Ishikawa (cell line): ENCODE measurements at regions not wholly inside any gene's neighbourhood (a gene's known extent, or its start where the extent isn't known, plus 50 kb on each side); places are given as distances from the start of the nearest gene placed in this dataset.

Experiments used
- CEBPB ChIP-seq: IDR thresholded peaks from 2 replicates; pipeline ENCODE4 v1.6.1; 2012
- CREB1 ChIP-seq: IDR thresholded peaks from 2 replicates; pipeline ENCODE4 v1.6.1; 2012; ENCODE audit warnings: low read depth
- EGR1 ChIP-seq: IDR thresholded peaks from 2 replicates; pipeline ENCODE4 v1.6.1; 2012
- EP300 ChIP-seq: IDR thresholded peaks from 2 replicates; pipeline ENCODE4 v1.6.1; 2012; ENCODE audit warnings: borderline replicate concordance
- FOXM1 ChIP-seq: IDR thresholded peaks from 2 replicates; pipeline ENCODE4 v1.6.1; 2012; ENCODE audit warnings: low read depth, borderline replicate concordance
- NFIC ChIP-seq: IDR thresholded peaks from 2 replicates; pipeline ENCODE4 v1.6.1; 2012
- RAD21 ChIP-seq: IDR thresholded peaks from 2 replicates; pipeline ENCODE4 v1.6.1; 2012; ENCODE audit warnings: low read depth
- TAF1 ChIP-seq: IDR thresholded peaks from 2 replicates; pipeline ENCODE4 v1.6.1; 2012; ENCODE audit warnings: low read depth, mild to moderate bottlenecking
- TCF12 ChIP-seq: IDR thresholded peaks from 2 replicates; pipeline ENCODE4 v1.6.1; 2012; ENCODE audit warnings: low read depth
- TEAD4 ChIP-seq: IDR thresholded peaks from 2 replicates; pipeline ENCODE4 v1.6.1; 2012
- YY1 ChIP-seq: IDR thresholded peaks from 2 replicates; pipeline ENCODE4 v1.6.1; 2012; ENCODE audit warnings: low read depth
- ZBTB7A ChIP-seq: IDR thresholded peaks from 2 replicates; pipeline ENCODE4 v1.6.1; 2012; ENCODE audit warnings: low read depth
- TF ChIP-seq, protein P1 (sequence below): IDR thresholded peaks from 2 replicates; pipeline ENCODE4 v1.6.1; 2012
- TF ChIP-seq, protein P2 (sequence below): IDR thresholded peaks from 2 replicates; pipeline ENCODE4 v1.6.1; 2012
- TF ChIP-seq, protein P3 (sequence below): IDR thresholded peaks from 2 replicates; pipeline ENCODE4 v1.6.1; 2012; ENCODE audit warnings: low read depth, mild to moderate bottlenecking

DNA sequence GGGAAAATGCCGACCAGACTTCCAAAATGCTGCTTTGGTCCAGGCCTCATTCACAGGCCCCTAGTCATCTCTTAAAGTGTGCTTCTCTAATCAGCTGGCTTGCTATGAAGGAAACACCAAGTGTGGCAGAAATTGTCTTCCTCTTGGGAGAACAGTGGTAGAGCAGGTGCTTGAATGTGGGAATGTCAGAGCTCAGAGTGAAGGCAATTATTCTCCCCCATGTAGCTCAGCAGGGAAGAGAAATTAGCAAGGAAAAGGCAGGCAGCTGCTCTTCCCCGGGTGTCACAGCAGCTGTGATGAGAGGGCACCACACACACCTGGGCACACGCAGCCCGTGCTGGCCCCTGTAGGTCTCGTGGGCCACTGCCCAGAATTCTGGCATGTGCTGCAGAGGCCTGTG lies 358.5 kb downstream of the WDR72 start:
- TF ChIP-seq TEAD4 (no peak), RAD21 (no peak), TCF12 (no peak), EP300 (no peak), YY1 (no peak), FOXM1 (no peak), EGR1 (no peak), NFIC (no peak), ZBTB7A (no peak), TAF1 (no peak), CEBPB (no peak)
- TF ChIP-seq, protein P1, sequence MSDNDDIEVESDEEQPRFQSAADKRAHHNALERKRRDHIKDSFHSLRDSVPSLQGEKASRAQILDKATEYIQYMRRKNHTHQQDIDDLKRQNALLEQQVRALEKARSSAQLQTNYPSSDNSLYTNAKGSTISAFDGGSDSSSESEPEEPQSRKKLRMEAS = no peak
- TF ChIP-seq, protein P2, sequence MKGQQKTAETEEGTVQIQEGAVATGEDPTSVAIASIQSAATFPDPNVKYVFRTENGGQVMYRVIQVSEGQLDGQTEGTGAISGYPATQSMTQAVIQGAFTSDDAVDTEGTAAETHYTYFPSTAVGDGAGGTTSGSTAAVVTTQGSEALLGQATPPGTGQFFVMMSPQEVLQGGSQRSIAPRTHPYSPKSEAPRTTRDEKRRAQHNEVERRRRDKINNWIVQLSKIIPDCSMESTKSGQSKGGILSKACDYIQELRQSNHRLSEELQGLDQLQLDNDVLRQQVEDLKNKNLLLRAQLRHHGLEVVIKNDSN = no peak
- TF ChIP-seq, protein P3, sequence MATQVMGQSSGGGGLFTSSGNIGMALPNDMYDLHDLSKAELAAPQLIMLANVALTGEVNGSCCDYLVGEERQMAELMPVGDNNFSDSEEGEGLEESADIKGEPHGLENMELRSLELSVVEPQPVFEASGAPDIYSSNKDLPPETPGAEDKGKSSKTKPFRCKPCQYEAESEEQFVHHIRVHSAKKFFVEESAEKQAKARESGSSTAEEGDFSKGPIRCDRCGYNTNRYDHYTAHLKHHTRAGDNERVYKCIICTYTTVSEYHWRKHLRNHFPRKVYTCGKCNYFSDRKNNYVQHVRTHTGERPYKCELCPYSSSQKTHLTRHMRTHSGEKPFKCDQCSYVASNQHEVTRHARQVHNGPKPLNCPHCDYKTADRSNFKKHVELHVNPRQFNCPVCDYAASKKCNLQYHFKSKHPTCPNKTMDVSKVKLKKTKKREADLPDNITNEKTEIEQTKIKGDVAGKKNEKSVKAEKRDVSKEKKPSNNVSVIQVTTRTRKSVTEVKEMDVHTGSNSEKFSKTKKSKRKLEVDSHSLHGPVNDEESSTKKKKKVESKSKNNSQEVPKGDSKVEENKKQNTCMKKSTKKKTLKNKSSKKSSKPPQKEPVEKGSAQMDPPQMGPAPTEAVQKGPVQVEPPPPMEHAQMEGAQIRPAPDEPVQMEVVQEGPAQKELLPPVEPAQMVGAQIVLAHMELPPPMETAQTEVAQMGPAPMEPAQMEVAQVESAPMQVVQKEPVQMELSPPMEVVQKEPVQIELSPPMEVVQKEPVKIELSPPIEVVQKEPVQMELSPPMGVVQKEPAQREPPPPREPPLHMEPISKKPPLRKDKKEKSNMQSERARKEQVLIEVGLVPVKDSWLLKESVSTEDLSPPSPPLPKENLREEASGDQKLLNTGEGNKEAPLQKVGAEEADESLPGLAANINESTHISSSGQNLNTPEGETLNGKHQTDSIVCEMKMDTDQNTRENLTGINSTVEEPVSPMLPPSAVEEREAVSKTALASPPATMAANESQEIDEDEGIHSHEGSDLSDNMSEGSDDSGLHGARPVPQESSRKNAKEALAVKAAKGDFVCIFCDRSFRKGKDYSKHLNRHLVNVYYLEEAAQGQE = no peak

DNA sequence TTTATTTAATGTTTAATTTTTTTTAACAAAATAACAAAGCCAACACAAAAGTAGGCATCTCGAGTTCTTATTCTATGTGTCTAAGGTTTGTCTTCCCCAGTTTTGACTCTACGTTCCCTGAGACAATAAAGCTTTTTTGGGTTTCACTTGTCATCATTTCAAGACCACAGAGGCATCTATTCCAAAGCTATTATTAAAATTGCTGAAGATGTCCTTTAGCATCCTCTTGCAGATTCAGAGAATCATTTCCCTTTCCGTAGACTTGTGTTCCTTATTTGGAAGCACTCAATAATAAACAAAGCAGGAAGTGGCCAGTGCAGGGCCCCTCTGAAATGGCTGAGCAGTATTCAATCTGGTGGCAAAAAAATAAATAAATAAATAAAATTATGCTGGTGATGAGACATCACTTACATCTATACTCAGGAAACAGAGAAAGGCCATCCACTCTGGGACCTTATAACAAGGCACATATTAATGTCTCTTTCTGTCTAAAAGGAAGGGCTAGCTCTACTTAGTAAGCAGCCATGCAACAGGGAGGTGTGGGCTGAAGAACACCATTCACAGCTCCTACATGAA lies 362.3 kb downstream of the WDR72 start:
- no peak for TF ChIP-seq ZBTB7A
- TF ChIP-seq, protein P3 = no peak
- TF ChIP-seq TEAD4 = no peak
- no peak for TF ChIP-seq EGR1

GRCh38 chr15:53395871-53396270 lies 363.6 kb downstream of the WDR72 start:
- TF ChIP-seq CREB1 (no peak), TEAD4 (no peak), EP300 (no peak), NFIC (no peak), FOXM1 (no peak), TAF1 (no peak), YY1 (no peak), CEBPB (no peak), EGR1 (no peak), ZBTB7A (no peak), TCF12 (no peak), RAD21 (no peak)
- TF ChIP-seq, protein P2 = no peak
- TF ChIP-seq, protein P3 = no peak
- TF ChIP-seq, protein P1 = no peak

DNA sequence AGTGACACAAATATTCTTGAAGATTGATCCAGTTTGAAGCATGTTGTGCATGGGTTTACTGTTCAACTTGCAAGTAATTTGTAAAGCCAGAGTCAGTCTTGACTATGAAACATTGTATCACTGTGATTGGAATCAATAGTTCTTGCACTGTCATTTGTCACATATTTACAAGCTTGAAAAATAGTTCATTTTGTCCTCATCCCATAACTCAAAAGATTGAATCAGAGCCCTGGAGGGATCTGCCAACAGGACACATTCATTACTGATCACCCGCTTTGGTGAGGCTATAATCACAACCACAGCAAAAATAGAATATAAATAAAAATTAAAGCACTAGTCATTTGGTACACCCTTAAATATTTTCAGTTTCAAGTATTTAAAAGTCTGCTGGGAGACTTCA lies 368.9 kb downstream of the WDR72 start:
- TF ChIP-seq FOXM1 (no peak), EP300 (no peak), CREB1 (no peak), ZBTB7A (no peak), TCF12 (no peak), CEBPB (no peak), TEAD4 (no peak), TAF1 (no peak), RAD21 (no peak), YY1 (no peak), EGR1 (no peak), NFIC (no peak)
- TF ChIP-seq, protein P1 = no peak
- TF ChIP-seq, protein P3 = no peak
- TF ChIP-seq, protein P2 = no peak
